KMS-11 (cell line): ENCODE measurements at regions not wholly inside any gene's neighbourhood (a gene's known extent, or its start where the extent isn't known, plus 50 kb on each side); places are given as distances from the start of the nearest gene placed in this dataset.

ENCODE experiments used
- H2AFZ ChIP-seq: fragments of 200-600 bp; sonication (generic); 2 replicates; pipeline ENCODE4 v1.6.1; 2016; ENCODE audit warnings: antibody characterized with exemption, mixed run types, low read depth
- H3K27ac ChIP-seq: fragments of 200-600 bp; sonication (generic); 2 replicates; pipeline ENCODE4 v1.6.1; 2016; ENCODE audit warnings: mild to moderate bottlenecking, mixed run types
- H3K27me3 ChIP-seq: fragments of 200-600 bp; sonication (generic); 2 replicates; pipeline ENCODE4 v1.6.1; 2017; ENCODE audit warnings: mild to moderate bottlenecking, low read depth, mixed run types, moderate library complexity; ENCODE audit not compliant: insufficient read depth
- H3K36me3 ChIP-seq: fragments of 200-600 bp; sonication (generic); 2 replicates; pipeline ENCODE4 v1.6.1; 2017; ENCODE audit warnings: mild to moderate bottlenecking, mixed run types; ENCODE audit not compliant: insufficient read depth
- H3K4me1 ChIP-seq: fragments of 200-600 bp; sonication (generic); 2 replicates; pipeline ENCODE4 v1.6.1; 2016; ENCODE audit warnings: mild to moderate bottlenecking, low read depth, mixed run types; ENCODE audit not compliant: poor library complexity, severe bottlenecking
- H3K4me2 ChIP-seq: fragments of 200-600 bp; sonication (generic); 2 replicates; pipeline ENCODE4 v1.7.0; 2016; ENCODE audit warnings: mild to moderate bottlenecking, mixed run types
- H3K4me3 ChIP-seq: fragments of 200-600 bp; sonication (generic); IDR thresholded peaks from 2 replicates; pipeline ENCODE4 v1.6.1; 2017; ENCODE audit warnings: low read depth, low read length, mixed read lengths; ENCODE audit not compliant: insufficient read depth
- H3K79me2 ChIP-seq: fragments of 200-600 bp; sonication (generic); 2 replicates; pipeline ENCODE4 v1.6.1; 2016; ENCODE audit warnings: low read depth, mixed run types; ENCODE audit not compliant: insufficient read depth
- H3K9ac ChIP-seq: fragments of 200-600 bp; sonication (generic); 2 replicates; pipeline ENCODE4 v1.6.1; 2016; ENCODE audit warnings: mild to moderate bottlenecking, mixed run types
- H4K20me1 ChIP-seq: fragments of 200-600 bp; sonication (generic); 2 replicates; pipeline ENCODE4 v1.6.1; 2016; ENCODE audit warnings: mild to moderate bottlenecking, mixed run types; ENCODE audit not compliant: insufficient read depth
- TF ChIP-seq, protein P1 (sequence below): fragments of 200-600 bp; sonication (generic); conservative IDR thresholded peaks from 2 replicates; pipeline ENCODE4 v1.6.1; 2017; ENCODE audit warnings: low read depth, mild to moderate bottlenecking, antibody characterized with exemption, low read length, moderate library complexity, mixed read lengths

DNA sequence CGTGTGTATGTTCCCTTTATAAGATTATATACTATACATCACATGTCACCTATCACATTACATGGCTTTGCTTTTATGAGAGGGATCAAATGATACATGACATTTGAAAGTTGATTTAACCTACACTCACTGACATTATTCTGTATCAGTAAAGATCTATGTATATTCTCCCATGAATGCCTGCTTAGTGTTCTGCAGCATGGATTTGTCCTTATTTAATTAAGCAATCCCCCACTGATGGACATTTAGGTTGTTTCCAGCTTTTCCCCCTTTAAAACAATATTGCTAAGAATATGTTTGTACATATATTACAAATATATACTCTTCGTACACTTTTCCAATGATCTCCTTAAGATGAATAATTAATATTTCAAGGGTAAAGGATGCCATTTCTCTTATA, 297.4 kb downstream of the TFAP2C start:
- H3K4me2 ChIP-seq, result no peak overlapping the region
- no peaks in the 10 kb centered on the region for H4K20me1 ChIP-seq
- no peaks in the 10 kb centered on the region for H3K79me2 ChIP-seq
- H3K36me3 ChIP-seq, result no peaks in the 10 kb centered on the region
- no peak overlapping the region for H2AFZ ChIP-seq
- H3K4me3 ChIP-seq, result no peak overlapping the region
- TF ChIP-seq, protein P1, sequence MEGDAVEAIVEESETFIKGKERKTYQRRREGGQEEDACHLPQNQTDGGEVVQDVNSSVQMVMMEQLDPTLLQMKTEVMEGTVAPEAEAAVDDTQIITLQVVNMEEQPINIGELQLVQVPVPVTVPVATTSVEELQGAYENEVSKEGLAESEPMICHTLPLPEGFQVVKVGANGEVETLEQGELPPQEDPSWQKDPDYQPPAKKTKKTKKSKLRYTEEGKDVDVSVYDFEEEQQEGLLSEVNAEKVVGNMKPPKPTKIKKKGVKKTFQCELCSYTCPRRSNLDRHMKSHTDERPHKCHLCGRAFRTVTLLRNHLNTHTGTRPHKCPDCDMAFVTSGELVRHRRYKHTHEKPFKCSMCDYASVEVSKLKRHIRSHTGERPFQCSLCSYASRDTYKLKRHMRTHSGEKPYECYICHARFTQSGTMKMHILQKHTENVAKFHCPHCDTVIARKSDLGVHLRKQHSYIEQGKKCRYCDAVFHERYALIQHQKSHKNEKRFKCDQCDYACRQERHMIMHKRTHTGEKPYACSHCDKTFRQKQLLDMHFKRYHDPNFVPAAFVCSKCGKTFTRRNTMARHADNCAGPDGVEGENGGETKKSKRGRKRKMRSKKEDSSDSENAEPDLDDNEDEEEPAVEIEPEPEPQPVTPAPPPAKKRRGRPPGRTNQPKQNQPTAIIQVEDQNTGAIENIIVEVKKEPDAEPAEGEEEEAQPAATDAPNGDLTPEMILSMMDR, result no peak
- H3K9ac ChIP-seq, result no peak overlapping the region
- no peaks in the 10 kb centered on the region for H3K27me3 ChIP-seq
- no peaks in the 10 kb centered on the region for H3K4me1 ChIP-seq
- H3K27ac ChIP-seq, result no peak overlapping the region

DNA sequence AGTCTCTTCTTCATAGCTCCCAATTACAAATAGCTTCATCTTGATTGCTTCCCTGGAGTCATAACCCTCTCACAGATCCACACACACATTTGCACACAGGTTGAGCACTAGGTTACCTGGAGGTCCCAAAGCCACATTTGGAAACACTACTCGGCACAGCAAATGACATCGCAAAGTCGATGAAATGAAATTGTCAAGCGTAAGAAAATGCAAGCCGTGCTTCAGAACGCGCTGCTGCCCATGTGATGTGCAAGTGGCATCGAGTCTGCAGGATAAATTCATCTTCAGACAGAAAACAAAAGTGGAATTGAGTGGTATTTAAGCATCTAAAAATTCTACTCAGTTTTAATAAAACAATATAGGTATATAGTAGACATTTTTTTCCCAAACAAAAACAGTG, 298.0 kb downstream of the TFAP2C start:
- Histone ChIP-seq H3K4me3 (no peak overlapping the region), H3K4me2 (no peak overlapping the region), H3K27ac (no peak overlapping the region), H3K27me3 (no peaks in the 10 kb centered on the region), H3K9ac (no peak overlapping the region), H3K4me1 (no peaks in the 10 kb centered on the region), H3K36me3 (no peaks in the 10 kb centered on the region), H3K79me2 (no peaks in the 10 kb centered on the region), H2AFZ (no peak overlapping the region), H4K20me1 (no peaks in the 10 kb centered on the region)
- TF ChIP-seq, protein P1, result no peak

DNA sequence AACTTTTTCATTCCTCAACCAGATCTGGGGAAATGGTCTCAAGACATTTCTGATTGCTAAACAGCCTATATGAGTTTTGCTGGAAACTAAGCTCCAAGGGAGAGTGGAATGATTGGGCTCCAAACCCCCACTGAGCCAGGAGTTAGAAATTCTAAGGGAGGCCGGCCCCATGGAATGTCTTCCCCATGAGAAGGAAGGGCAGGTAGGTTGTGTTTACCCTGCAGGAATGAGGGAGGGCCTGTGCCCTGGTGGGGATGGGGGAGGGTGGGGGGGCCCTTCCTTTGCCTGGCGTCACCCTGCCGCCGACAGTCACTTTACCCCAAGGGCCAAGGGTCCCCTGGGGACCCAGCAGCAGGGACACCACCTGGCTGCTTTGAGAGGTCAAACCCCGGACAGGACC, 298.9 kb downstream of the TFAP2C start:
- H3K27ac ChIP-seq, result no peak overlapping the region
- H4K20me1 ChIP-seq, result no peaks in the 10 kb centered on the region
- no peak overlapping the region for H2AFZ ChIP-seq
- H3K9ac ChIP-seq, result no peak overlapping the region
- no peaks in the 10 kb centered on the region for H3K27me3 ChIP-seq
- no peaks in the 10 kb centered on the region for H3K4me1 ChIP-seq
- no peak overlapping the region for H3K4me3 ChIP-seq
- TF ChIP-seq, protein P1, result no peak
- H3K4me2 ChIP-seq, result no peak overlapping the region
- no peaks in the 10 kb centered on the region for H3K79me2 ChIP-seq
- no peaks in the 10 kb centered on the region for H3K36me3 ChIP-seq

DNA sequence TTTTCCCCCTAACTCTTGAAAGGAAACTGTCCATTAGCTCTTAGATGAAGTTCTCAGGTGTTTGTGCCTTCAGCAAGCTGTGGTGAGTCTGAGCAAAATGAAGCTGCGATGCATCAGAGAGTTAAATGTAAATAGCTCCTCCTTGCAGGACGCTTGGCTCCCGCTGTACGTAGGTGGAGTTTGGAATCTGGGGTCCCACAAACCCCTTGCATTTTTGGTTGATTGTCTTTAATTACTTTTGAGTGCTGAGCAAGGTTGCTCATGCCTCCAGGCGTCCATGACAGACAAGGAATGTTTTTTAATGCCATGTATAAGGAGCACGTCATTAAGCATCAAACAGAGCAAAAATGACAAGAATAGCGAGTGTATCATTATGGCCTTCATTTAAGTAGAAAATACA, 300.5 kb downstream of the TFAP2C start:
- no peaks in the 10 kb centered on the region for H3K79me2 ChIP-seq
- no peaks in the 10 kb centered on the region for H3K27me3 ChIP-seq
- TF ChIP-seq, protein P1, result no peak
- H3K36me3 ChIP-seq, result no peaks in the 10 kb centered on the region
- H3K4me1 ChIP-seq, result no peaks in the 10 kb centered on the region
- H2AFZ ChIP-seq, result no peak overlapping the region
- H3K4me3 ChIP-seq, result no peak overlapping the region
- H3K9ac ChIP-seq, result no peak overlapping the region
- no peaks in the 10 kb centered on the region for H4K20me1 ChIP-seq
- no peak overlapping the region for H3K27ac ChIP-seq
- no peak overlapping the region for H3K4me2 ChIP-seq

DNA sequence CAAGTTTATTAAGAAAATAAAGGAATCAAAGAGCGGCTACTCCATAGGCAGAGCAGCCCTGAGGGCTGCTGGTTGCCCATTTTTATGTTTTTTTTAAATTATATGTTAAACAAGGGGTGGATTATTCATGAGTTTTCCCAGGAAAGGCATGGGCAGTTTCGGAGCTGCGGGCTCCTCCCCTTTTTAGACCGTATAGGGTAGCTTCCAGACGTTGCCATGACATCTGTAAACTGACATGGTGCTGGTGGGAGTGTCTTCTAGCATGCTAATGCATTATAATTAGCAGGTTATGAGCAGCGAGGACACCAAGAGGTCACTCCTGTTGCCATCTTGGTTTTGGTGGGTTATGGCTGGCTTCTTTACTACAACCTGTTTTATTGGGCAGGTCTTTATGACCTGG, 301.8 kb downstream of the TFAP2C start:
- TF ChIP-seq, protein P1, result no peak
- Histone ChIP-seq H4K20me1 (no peaks in the 10 kb centered on the region), H3K79me2 (no peaks in the 10 kb centered on the region), H3K27ac (no peak overlapping the region), H3K27me3 (no peaks in the 10 kb centered on the region), H3K36me3 (no peaks in the 10 kb centered on the region), H2AFZ (no peak overlapping the region), H3K4me2 (no peak overlapping the region), H3K9ac (no peak overlapping the region), H3K4me3 (no peak overlapping the region), H3K4me1 (no peaks in the 10 kb centered on the region)
